ENCODE measurements at regions not wholly inside any gene's neighbourhood (a gene's known extent, or its start where the extent isn't known, plus 50 kb on each side); places are given as distances from the start of the nearest gene placed in this dataset.
A peak's percentile ranks its signal among the peaks of the same experiment; 100 is the strongest.

- no peak for DNase-seq
Measured at GRCh38 chr3:116951610-116952009, 242.0 kb downstream of the TUSC7 start.

GRCh38 chr3:116958291-116958690 lies 248.7 kb downstream of the TUSC7 start:
- Histone ChIP-seq H4K20me1 (ENCODE audit: insufficient read depth) (no peaks in the 10 kb centered on the region), H3K27ac (ENCODE audit: low read depth in 2 of 2, low read length in 1 of 2) (no peak overlapping the region), H3K27me3 (ENCODE audit: insufficient read depth) (no peaks in the 10 kb centered on the region), H3K36me3 (replicated peaks in 1 of 2; ENCODE audit: control insufficient read depth in 1 of 2, insufficient read depth in 2 of 2, low read length in 1 of 2) (no peaks in the 10 kb centered on the region), H3K79me2 (ENCODE audit: insufficient read depth) (no peaks in the 10 kb centered on the region), H3K9me3 (no peaks in the 10 kb centered on the region), H3K9me2 (0 out of 2 replicates have a peak, but pooled peaks cover 4% of the 10 kb centered on the region), H3K4me3 (ENCODE audit: low read depth in 2 of 2, low read length in 1 of 2) (no peak overlapping the region), H3F3A (replicated peaks; ENCODE audit: insufficient read depth) (no peaks in the 10 kb centered on the region), H3K9ac (no peak overlapping the region), H2AFZ (ENCODE audit: low read depth) (no peak overlapping the region), H3K4me2 (no peak overlapping the region), H3K4me1 (ENCODE audit: control insufficient read depth in 1 of 2, insufficient read depth in 2 of 2, low read depth in 1 of 2, low read length in 1 of 2) (no peaks in the 10 kb centered on the region; a peak in 1 of 4 replicates)
- ChIA-PET POLR2A (no interaction called here), CTCF (interaction anchor here (0.6 to 1.5 kb wide), 4 partner anchors 8 to 1459 kb away, joined by 3 to 4 read pairs (median 3); no protein-coding TSS in a partner anchor)
- 72% methylated on average over 3 of the region's 3 CpGs for WGBS (ENCODE audit: low lambda C conversion rate)
- DNase-seq: no peak
- no peak for TF ChIP-seq FOXJ3 (CRISPR knock-in tag; IDR thresholded peaks at IDR 0.05)
- TF ChIP-seq CTCF (IDR thresholded peaks at IDR 0.05): no peak
- no peak for TF ChIP-seq SMC3 (IDR thresholded peaks at IDR 0.05; ENCODE audit: low read depth, low read length)
- TF ChIP-seq USF2 (IDR thresholded peaks at IDR 0.05; ENCODE audit: borderline replicate concordance, low read depth, low read length): no peak
- TF ChIP-seq POLR2AphosphoS5 (IDR thresholded peaks at IDR 0.05; ENCODE audit: low read depth, low read length): no peak
- no peak for TF ChIP-seq ZBTB33 (IDR thresholded peaks at IDR 0.05; ENCODE audit: borderline replicate concordance, low read depth)
- TF ChIP-seq RFX5 (IDR thresholded peaks at IDR 0.05; ENCODE audit: low read length): no peak
- TF ChIP-seq FOSL2 (IDR thresholded peaks at IDR 0.05; ENCODE audit: borderline replicate concordance, low read depth): no peak
- TF ChIP-seq IRF3 (IDR thresholded peaks at IDR 0.05; ENCODE audit: low read depth, low read length): no peak
- TF ChIP-seq YY1 (IDR thresholded peaks at IDR 0.05; ENCODE audit: low read depth): no peak

More at GRCh38 chr3:116951610-116952009, 242.0 kb downstream of the TUSC7 start:
- Histone ChIP-seq H3K9ac (no peak overlapping the region), H2AFZ (ENCODE audit: low read depth) (no peak overlapping the region), H4K20me1 (ENCODE audit: insufficient read depth) (no peaks in the 10 kb centered on the region), H3K9me3 (no peaks in the 10 kb centered on the region), H3K4me1 (ENCODE audit: control insufficient read depth in 1 of 2, insufficient read depth in 2 of 2, low read depth in 1 of 2, low read length in 1 of 2) (peaks cover 0 to 15% of the 10 kb centered on the region in 2 experiments; a peak in 2 of 4 replicates), H3K27ac (ENCODE audit: low read depth in 2 of 2, low read length in 1 of 2) (peak overlapping the region in 1 of 2 experiments; percentile 8; a peak in 1 of 4 replicates), H3K36me3 (replicated peaks in 1 of 2; ENCODE audit: control insufficient read depth in 1 of 2, insufficient read depth in 2 of 2, low read length in 1 of 2) (no peaks in the 10 kb centered on the region), H3K9me2 (0 out of 2 replicates have a peak, but pooled peaks cover 4% of the 10 kb centered on the region), H3K79me2 (ENCODE audit: insufficient read depth) (no peaks in the 10 kb centered on the region), H3K27me3 (ENCODE audit: insufficient read depth) (no peaks in the 10 kb centered on the region), H3F3A (replicated peaks; ENCODE audit: insufficient read depth) (no peaks in the 10 kb centered on the region), H3K4me2 (no peak overlapping the region), H3K4me3 (ENCODE audit: low read depth in 2 of 2, low read length in 1 of 2) (no peak overlapping the region)
- POLR2A ChIA-PET: no interaction called here
- CTCF ChIA-PET: interaction anchor here (1.5 kb wide), 1 partner anchor 181 kb away, joined by 5 read pairs; no protein-coding TSS in a partner anchor
- 59% methylated on average over 3 of the region's 3 CpGs for WGBS (ENCODE audit: low lambda C conversion rate)
- no peak for TF ChIP-seq FOXJ3 (CRISPR knock-in tag; IDR thresholded peaks at IDR 0.05)
- TF ChIP-seq FOXM1 (IDR thresholded peaks at IDR 0.05; ENCODE audit: low read depth): no peak
- TF ChIP-seq RAD21 (IDR thresholded peaks at IDR 0.05; ENCODE audit: low read length): no peak
- TF ChIP-seq SIN3A (IDR thresholded peaks at IDR 0.05; ENCODE audit: borderline replicate concordance, low read depth, low read length): no peak
- TF ChIP-seq RFX5 (IDR thresholded peaks at IDR 0.05; ENCODE audit: low read length): no peak
- TF ChIP-seq GABPA (IDR thresholded peaks at IDR 0.05; ENCODE audit: low read depth): no peak
- no peak for TF ChIP-seq MAX (IDR thresholded peaks at IDR 0.05; ENCODE audit: low read depth)
- no peak for TF ChIP-seq USF2 (IDR thresholded peaks at IDR 0.05; ENCODE audit: borderline replicate concordance, low read depth, low read length)
- no peak for TF ChIP-seq JUND (IDR thresholded peaks at IDR 0.05)
- TF ChIP-seq FOSL2 (IDR thresholded peaks at IDR 0.05; ENCODE audit: borderline replicate concordance, low read depth): no peak
- no peak for TF ChIP-seq TCF12 (IDR thresholded peaks at IDR 0.05)
- TF ChIP-seq NFIC (IDR thresholded peaks at IDR 0.05; ENCODE audit: borderline replicate concordance): no peak
- no peak for TF ChIP-seq USF1 (IDR thresholded peaks at IDR 0.05; ENCODE audit: borderline replicate concordance, low read depth)
- TF ChIP-seq RCOR1 (IDR thresholded peaks at IDR 0.05; ENCODE audit: low read length): no peak
